AML-193 (cell line): ENCODE measurements at regions not wholly inside any gene's neighbourhood (a gene's known extent, or its start where the extent isn't known, plus 50 kb on each side); places are given as distances from the start of the nearest gene placed in this dataset.

Experiments
- DNase-seq, 2 experiments: peaks; one replicate each; lab custom pipeline; 2025; lab: John Stamatoyannopoulos, UW

GRCh38 chr20:50258790-50259483 is 68.3 kb downstream of the CEBPB start:
- DNase-seq = no peak

GRCh38 chr20:50259705-50260478 is 69.3 kb downstream of the CEBPB start:
- DNase-seq = peak; percentile 23 to 31

- peak; percentile 69 to 70 for DNase-seq
Measured at GRCh38 chr20:50260479-50261221, 70.0 kb downstream of the CEBPB start.

GRCh38 chr20:50261471-50262212 is 71.0 kb downstream of the CEBPB start:
- DNase-seq = no peak

GRCh38 chr20:50263831-50264230 is 73.2 kb downstream of the CEBPB start:
- DNase-seq = no peak

GRCh38 chr20:50264534-50265145 is 74.0 kb downstream of the CEBPB start:
- no peak for DNase-seq

GRCh38 chr20:50265245-50265946 is 74.8 kb downstream of the CEBPB start:
- DNase-seq = no peak

GRCh38 chr20:50266293-50267040 is 75.8 kb downstream of the CEBPB start:
- DNase-seq = no peak

- no peak for DNase-seq
Measured at GRCh38 chr20:50267041-50267865, 76.6 kb downstream of the CEBPB start.

GRCh38 chr20:50267866-50268219 is 77.2 kb downstream of the CEBPB start:
- DNase-seq = no peak

- DNase-seq = no peak
Measured at GRCh38 chr20:50269091-50270033, 78.7 kb downstream of the CEBPB start.

- no peak for DNase-seq
Measured at GRCh38 chr20:50270034-50270395, 79.4 kb downstream of the CEBPB start.

- no peak for DNase-seq
Measured at GRCh38 chr20:50270569-50270968, 79.9 kb downstream of the CEBPB start.

- DNase-seq = no peak
Measured at GRCh38 chr20:50271176-50271575, 80.5 kb downstream of the CEBPB start.

- DNase-seq = no peak
Measured at GRCh38 chr20:50271612-50272011, 81.0 kb downstream of the CEBPB start.

GRCh38 chr20:50272030-50272723 is 81.5 kb downstream of the CEBPB start:
- peak in 1 of 2 experiments; percentile 11 for DNase-seq

GRCh38 chr20:50272724-50273446 is 82.3 kb downstream of the CEBPB start:
- DNase-seq = no peak
